Right atrium auricular region (tissue), 2 donors: ENCODE measurements at regions not wholly inside any gene's neighbourhood (a gene's known extent, or its start where the extent isn't known, plus 50 kb on each side); places are given as distances from the start of the nearest gene placed in this dataset.

Experiments
- DNase-seq: peaks from one replicate; pipeline ENCODE4 v3.0.0-alpha.2; 2019; ENCODE audit warnings: low spot score
- H3K27ac ChIP-seq, 2 donors: fragments of 200-600 bp; sonication (generic); 1 replicate in 1 of 2; 2 replicates in 1 of 2; pipeline ENCODE4 v1.5.1; 2016 to 2019
- H3K27me3 ChIP-seq, 2 donors: fragments of 200-600 bp; sonication (generic); one replicate each; pipeline versions ENCODE4 v1.5.1 to v1.6.0; 2017 to 2019
- H3K36me3 ChIP-seq: fragments of 200-600 bp; sonication (generic); one replicate; pipeline ENCODE4 v1.5.1; 2016
- H3K4me1 ChIP-seq, 2 donors: fragments of 200-600 bp; sonication (generic); one replicate each; pipeline versions ENCODE4 v1.5.1 to v1.6.0; 2017 to 2019
- H3K4me3 ChIP-seq, 2 donors: fragments of 200-600 bp; sonication (generic); 1 replicate in 1 of 2; 2 replicates in 1 of 2; pipeline ENCODE4 v1.5.1; 2017 to 2019; ENCODE audit warnings: mild to moderate bottlenecking in 1 of 2, moderate library complexity in 1 of 2
- H3K9me3 ChIP-seq, 2 donors: fragments of 200-600 bp; sonication (generic); one replicate each; pipeline ENCODE4 v1.5.1; 2019
- TF ChIP-seq, protein P1 (sequence below), 2 donors: fragments of 200-600 bp; sonication (generic); IDR thresholded peaks; one replicate each; pipeline ENCODE4 v1.5.1; 2019; ENCODE audit warnings: antibody characterized with exemption in 2 of 2

DNA sequence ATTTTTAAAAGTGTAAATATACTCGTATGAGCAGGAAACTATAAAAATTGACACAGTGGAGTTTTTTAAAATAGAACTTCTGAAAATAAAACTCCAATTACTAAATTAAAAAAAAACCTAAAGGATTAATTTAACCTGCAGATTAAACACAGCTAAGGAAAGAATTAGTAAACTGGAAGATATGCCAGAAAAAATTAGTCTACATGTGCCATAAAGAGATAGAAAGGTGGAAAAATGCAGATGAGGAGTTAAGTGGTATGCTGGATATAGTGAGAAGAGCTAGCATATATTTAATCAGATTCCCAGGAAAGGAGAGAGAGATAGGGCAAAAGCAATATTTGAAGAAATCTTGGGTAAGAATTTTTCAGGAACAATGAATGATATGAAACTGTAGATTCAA, 315.8 kb upstream of the CADM1 start:
- peaks cover 0 to 19% of the 10 kb centered on the region in 2 donors for H3K9me3 ChIP-seq
- H3K4me3 ChIP-seq: no peak overlapping the region
- H3K36me3 ChIP-seq: no peaks in the 10 kb centered on the region
- no peak for DNase-seq
- H3K4me1 ChIP-seq: no peaks in the 10 kb centered on the region
- TF ChIP-seq, protein P1, sequence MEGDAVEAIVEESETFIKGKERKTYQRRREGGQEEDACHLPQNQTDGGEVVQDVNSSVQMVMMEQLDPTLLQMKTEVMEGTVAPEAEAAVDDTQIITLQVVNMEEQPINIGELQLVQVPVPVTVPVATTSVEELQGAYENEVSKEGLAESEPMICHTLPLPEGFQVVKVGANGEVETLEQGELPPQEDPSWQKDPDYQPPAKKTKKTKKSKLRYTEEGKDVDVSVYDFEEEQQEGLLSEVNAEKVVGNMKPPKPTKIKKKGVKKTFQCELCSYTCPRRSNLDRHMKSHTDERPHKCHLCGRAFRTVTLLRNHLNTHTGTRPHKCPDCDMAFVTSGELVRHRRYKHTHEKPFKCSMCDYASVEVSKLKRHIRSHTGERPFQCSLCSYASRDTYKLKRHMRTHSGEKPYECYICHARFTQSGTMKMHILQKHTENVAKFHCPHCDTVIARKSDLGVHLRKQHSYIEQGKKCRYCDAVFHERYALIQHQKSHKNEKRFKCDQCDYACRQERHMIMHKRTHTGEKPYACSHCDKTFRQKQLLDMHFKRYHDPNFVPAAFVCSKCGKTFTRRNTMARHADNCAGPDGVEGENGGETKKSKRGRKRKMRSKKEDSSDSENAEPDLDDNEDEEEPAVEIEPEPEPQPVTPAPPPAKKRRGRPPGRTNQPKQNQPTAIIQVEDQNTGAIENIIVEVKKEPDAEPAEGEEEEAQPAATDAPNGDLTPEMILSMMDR (IDR thresholded peaks at IDR 0.05): no peak
- H3K27me3 ChIP-seq: no peaks in the 10 kb centered on the region
- no peak overlapping the region for H3K27ac ChIP-seq

- H3K27me3 ChIP-seq: no peaks in the 10 kb centered on the region
- no peak for DNase-seq
- peaks cover 0 to 19% of the 10 kb centered on the region in 2 donors for H3K9me3 ChIP-seq
- H3K4me1 ChIP-seq: no peaks in the 10 kb centered on the region
- TF ChIP-seq, protein P1 (IDR thresholded peaks at IDR 0.05): no peak
- no peaks in the 10 kb centered on the region for H3K36me3 ChIP-seq
- H3K4me3 ChIP-seq: no peak overlapping the region
- no peak overlapping the region for H3K27ac ChIP-seq
These were observed 314.8 kb upstream of the CADM1 start for GRCh38 chr11:115819014-115819413.

GRCh38 chr11:115817844-115818468, 313.7 kb upstream of the CADM1 start:
- no peak for DNase-seq
- no peak overlapping the region for H3K27ac ChIP-seq
- TF ChIP-seq, protein P1 (IDR thresholded peaks at IDR 0.05): no peak
- no peak overlapping the region for H3K4me3 ChIP-seq
- no peaks in the 10 kb centered on the region for H3K36me3 ChIP-seq
- H3K9me3 ChIP-seq: peaks cover 0 to 19% of the 10 kb centered on the region in 2 donors
- H3K27me3 ChIP-seq: no peaks in the 10 kb centered on the region
- no peaks in the 10 kb centered on the region for H3K4me1 ChIP-seq

- no peaks in the 10 kb centered on the region for H3K36me3 ChIP-seq
- H3K4me1 ChIP-seq: no peaks in the 10 kb centered on the region
- peaks cover 5 to 37% of the 10 kb centered on the region in 2 donors for H3K9me3 ChIP-seq
- H3K27ac ChIP-seq: no peak overlapping the region
- DNase-seq: no peak
- H3K4me3 ChIP-seq: no peak overlapping the region
- TF ChIP-seq, protein P1 (IDR thresholded peaks at IDR 0.05): no peak
- H3K27me3 ChIP-seq: no peaks in the 10 kb centered on the region
These were observed 304.2 kb upstream of the CADM1 start for GRCh38 chr11:115808351-115808940.

- TF ChIP-seq, protein P1 (IDR thresholded peaks at IDR 0.05): no peak
- Histone ChIP-seq H3K4me3 (no peak overlapping the region), H3K27me3 (no peaks in the 10 kb centered on the region), H3K4me1 (no peaks in the 10 kb centered on the region), H3K27ac (no peak overlapping the region), H3K9me3 (peaks cover 5 to 37% of the 10 kb centered on the region in 2 donors), H3K36me3 (no peaks in the 10 kb centered on the region)
- no peak for DNase-seq
These were observed 301.8 kb upstream of the CADM1 start for GRCh38 chr11:115806056-115806455.
